Karpas-422 (cell line): ENCODE measurements at regions not wholly inside any gene's neighbourhood (a gene's known extent, or its start where the extent isn't known, plus 50 kb on each side); places are given as distances from the start of the nearest gene placed in this dataset.

ENCODE experiments used
- DNase-seq: peaks from one replicate; pipeline ENCODE4 v3.0.0-alpha.2; 2015
- H2AFZ ChIP-seq: fragments of 200-600 bp; sonication (generic); 2 replicates; pipeline ENCODE4 v1.6.1; 2014; ENCODE audit warnings: antibody characterized with exemption, low read length, mixed read lengths
- H3K27ac ChIP-seq: fragments of 200-600 bp; sonication (generic); 2 replicates; pipeline ENCODE4 v1.5.1; 2014; ENCODE audit warnings: mild to moderate bottlenecking, low read length, moderate library complexity
- H3K27me3 ChIP-seq: fragments of 200-600 bp; sonication (generic); 2 replicates; pipeline ENCODE4 v1.6.1; 2014; ENCODE audit warnings: low read length, mixed read lengths
- H3K36me3 ChIP-seq: fragments of 200-600 bp; sonication (generic); 2 replicates; pipeline ENCODE4 v1.6.1; 2014; ENCODE audit warnings: low read length, mixed read lengths; ENCODE audit not compliant: insufficient read depth
- H3K4me1 ChIP-seq: fragments of 200-600 bp; sonication (generic); 2 replicates; pipeline ENCODE4 v1.6.1; 2014; ENCODE audit warnings: mild to moderate bottlenecking, low read length, mixed read lengths
- H3K4me2 ChIP-seq: fragments of 200-600 bp; sonication (generic); 2 replicates; pipeline ENCODE4 v1.6.1; 2014; ENCODE audit warnings: low read length, low read depth, mild to moderate bottlenecking; ENCODE audit not compliant: poor library complexity, severe bottlenecking
- H3K4me3 ChIP-seq: fragments of 200-600 bp; sonication (generic); 2 replicates; pipeline ENCODE4 v1.5.1; 2014; ENCODE audit warnings: mild to moderate bottlenecking, antibody characterized with exemption, low read length, mixed read lengths
- H3K79me2 ChIP-seq: fragments of 200-600 bp; sonication (generic); 2 replicates; pipeline ENCODE4 v1.6.1; 2014; ENCODE audit warnings: mild to moderate bottlenecking, low read length, mixed read lengths
- H3K9ac ChIP-seq: fragments of 200-600 bp; sonication (generic); 2 replicates; pipeline ENCODE4 v1.6.0; 2014; ENCODE audit warnings: low read length
- H3K9me2 ChIP-seq: fragments of 200-600 bp; sonication (generic), shearing (Covaris generic); replicated peaks from 2 replicates; pipeline ENCODE4 v1.6.0; 2014; ENCODE audit warnings: mild to moderate bottlenecking, low read length, moderate library complexity; ENCODE audit not compliant: insufficient read depth
- H3K9me3 ChIP-seq: fragments of 300-700, 200-600 bp; sonication (generic); 2 replicates; pipeline ENCODE4 v1.6.1; 2014; ENCODE audit warnings: low read length, mixed read lengths
- H4K20me1 ChIP-seq: fragments of 200-600 bp; sonication (generic); 2 replicates; pipeline ENCODE4 v1.6.1; 2014; ENCODE audit warnings: mild to moderate bottlenecking, antibody characterized with exemption, low read length, low read depth; ENCODE audit not compliant: insufficient read depth

DNA sequence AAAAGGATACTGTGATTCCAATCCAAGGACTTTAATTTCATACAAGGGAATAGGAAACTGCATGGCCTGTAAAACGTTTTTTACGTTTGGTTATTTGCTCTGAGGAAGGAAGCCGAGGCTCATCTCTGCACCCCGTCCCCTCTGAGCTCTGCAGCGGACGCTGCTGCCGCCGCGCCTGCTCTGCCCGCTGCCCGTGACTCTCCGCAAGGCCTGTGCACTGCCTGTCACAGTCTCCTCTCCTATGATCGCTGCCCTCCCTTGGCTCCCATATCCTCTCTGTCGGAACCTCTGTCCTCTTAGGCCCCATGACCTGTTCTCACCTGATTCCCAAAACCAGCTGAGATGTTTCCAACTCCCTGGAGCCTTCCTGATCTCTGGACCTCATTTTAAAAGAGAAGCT is 320.3 kb upstream of the ZNF32 start:
- H3K4me1 ChIP-seq, result peaks cover 38% of the 10 kb centered on the region
- no peak overlapping the region for H3K9ac ChIP-seq
- no peaks in the 10 kb centered on the region for H3K9me3 ChIP-seq
- H4K20me1 ChIP-seq, result no peaks in the 10 kb centered on the region
- no peaks in the 10 kb centered on the region for H3K27me3 ChIP-seq
- no peaks in the 10 kb centered on the region for H3K9me2 ChIP-seq
- DNase-seq, result no peak
- no peaks in the 10 kb centered on the region for H3K36me3 ChIP-seq
- no peak overlapping the region for H2AFZ ChIP-seq
- H3K4me3 ChIP-seq, result no peak overlapping the region
- no peak overlapping the region for H3K27ac ChIP-seq
- H3K4me2 ChIP-seq, result no peak overlapping the region
- H3K79me2 ChIP-seq, result no peaks in the 10 kb centered on the region

- H3K79me2 ChIP-seq, result no peaks in the 10 kb centered on the region
- no peaks in the 10 kb centered on the region for H3K27me3 ChIP-seq
- H3K4me2 ChIP-seq, result no peak overlapping the region
- H3K9me2 ChIP-seq, result no peaks in the 10 kb centered on the region
- H3K9ac ChIP-seq, result no peak overlapping the region
- no peaks in the 10 kb centered on the region for H3K36me3 ChIP-seq
- no peaks in the 10 kb centered on the region for H4K20me1 ChIP-seq
- H3K9me3 ChIP-seq, result no peaks in the 10 kb centered on the region
- H3K4me1 ChIP-seq, result peaks cover 47% of the 10 kb centered on the region
- no peak overlapping the region for H2AFZ ChIP-seq
- H3K4me3 ChIP-seq, result no peak overlapping the region
- H3K27ac ChIP-seq, result no peak overlapping the region
- DNase-seq, result no peak
Measured at GRCh38 chr10:43968076-43968475, 319.4 kb upstream of the ZNF32 start.

DNA sequence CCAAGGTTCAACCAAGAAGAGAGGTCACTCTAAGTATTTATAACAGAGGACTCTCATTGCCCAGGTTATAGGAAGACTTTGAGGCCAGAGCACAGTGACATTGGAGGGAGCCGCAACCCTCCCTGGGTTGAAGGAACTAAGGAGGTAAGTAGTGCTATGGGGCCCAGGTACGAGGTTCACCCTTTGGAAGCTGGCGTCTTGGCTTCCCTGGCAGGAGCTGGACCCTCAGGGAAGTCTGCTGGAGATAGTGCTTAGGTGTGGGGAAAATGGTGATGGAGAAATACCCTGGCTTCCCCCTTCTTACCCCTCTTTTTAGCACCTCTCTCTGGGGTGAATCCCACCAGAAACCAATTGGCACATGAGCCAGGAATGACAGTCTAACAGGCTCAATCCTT is 317.9 kb upstream of the ZNF32 start:
- no peak for DNase-seq
- no peak overlapping the region for H2AFZ ChIP-seq
- H3K79me2 ChIP-seq, result no peaks in the 10 kb centered on the region
- no peaks in the 10 kb centered on the region for H3K9me3 ChIP-seq
- H3K27ac ChIP-seq, result peak overlapping the region; percentile 86
- peaks cover 60% of the 10 kb centered on the region for H3K4me1 ChIP-seq
- no peaks in the 10 kb centered on the region for H4K20me1 ChIP-seq
- H3K36me3 ChIP-seq, result no peaks in the 10 kb centered on the region
- H3K9ac ChIP-seq, result peak overlapping the region; percentile 50
- H3K9me2 ChIP-seq, result no peaks in the 10 kb centered on the region
- no peaks in the 10 kb centered on the region for H3K27me3 ChIP-seq
- H3K4me2 ChIP-seq, result peak overlapping the region; percentile 71
- no peak overlapping the region for H3K4me3 ChIP-seq

DNA sequence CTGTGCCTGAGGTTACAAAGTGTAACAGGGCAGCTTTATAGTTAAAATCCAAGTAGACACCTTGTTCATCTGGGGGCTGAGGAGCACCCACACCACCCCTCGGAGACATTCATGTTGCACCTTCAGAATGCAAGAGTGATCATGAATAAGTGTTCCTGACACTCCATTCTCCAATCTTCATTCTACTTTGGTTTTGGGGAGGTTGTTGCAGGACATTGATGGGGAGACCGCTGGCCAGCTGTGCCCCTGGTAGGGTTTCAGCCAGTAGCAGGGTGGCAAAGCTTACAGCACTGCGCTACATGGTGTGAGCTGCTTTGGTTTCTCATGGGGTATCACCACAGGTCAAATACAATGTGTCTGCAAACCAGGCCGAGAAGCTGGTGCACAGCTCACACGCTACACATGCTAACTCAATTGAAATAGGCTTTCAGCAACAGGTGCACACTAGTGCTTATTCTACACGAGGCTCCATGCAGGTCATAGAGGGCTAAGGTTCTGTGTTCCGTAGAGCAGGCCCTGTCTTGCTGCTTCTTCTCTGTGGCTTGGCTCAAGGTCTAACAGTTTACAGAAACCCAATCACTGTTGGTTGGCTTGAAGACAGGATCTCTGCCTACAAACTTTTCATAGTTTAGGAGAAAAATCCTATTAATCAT is 317.4 kb upstream of the ZNF32 start:
- H3K4me3 ChIP-seq, result peak overlapping the region; percentile 40; the same call in 1 of the 2 replicates
- H3K79me2 ChIP-seq, result no peaks in the 10 kb centered on the region
- no peaks in the 10 kb centered on the region for H4K20me1 ChIP-seq
- no peaks in the 10 kb centered on the region for H3K27me3 ChIP-seq
- peaks cover 65% of the 10 kb centered on the region for H3K4me1 ChIP-seq
- H3K9me3 ChIP-seq, result no peaks in the 10 kb centered on the region
- peak; percentile 60 for DNase-seq
- no peaks in the 10 kb centered on the region for H3K9me2 ChIP-seq
- no peaks in the 10 kb centered on the region for H3K36me3 ChIP-seq
- peak overlapping the region; percentile 50 for H3K9ac ChIP-seq
- H3K27ac ChIP-seq, result peak overlapping the region; percentile 86
- H3K4me2 ChIP-seq, result peak overlapping the region; percentile 71
- H2AFZ ChIP-seq, result no peak overlapping the region

- peak overlapping the region; percentile 54 for H3K4me3 ChIP-seq
- H3K79me2 ChIP-seq, result no peaks in the 10 kb centered on the region
- peaks cover 70% of the 10 kb centered on the region for H3K4me1 ChIP-seq
- peak overlapping the region; percentile 65 for H3K9ac ChIP-seq
- H3K27ac ChIP-seq, result peak overlapping the region; percentile 96
- peak; percentile 98 for DNase-seq
- H2AFZ ChIP-seq, result no peak overlapping the region
- no peaks in the 10 kb centered on the region for H3K9me3 ChIP-seq
- H3K4me2 ChIP-seq, result peak overlapping the region; percentile 71
- no peaks in the 10 kb centered on the region for H3K36me3 ChIP-seq
- no peaks in the 10 kb centered on the region for H3K27me3 ChIP-seq
- H4K20me1 ChIP-seq, result no peaks in the 10 kb centered on the region
- H3K9me2 ChIP-seq, result no peaks in the 10 kb centered on the region
Measured at GRCh38 chr10:43965033-43965917, 316.6 kb upstream of the ZNF32 start.

DNA sequence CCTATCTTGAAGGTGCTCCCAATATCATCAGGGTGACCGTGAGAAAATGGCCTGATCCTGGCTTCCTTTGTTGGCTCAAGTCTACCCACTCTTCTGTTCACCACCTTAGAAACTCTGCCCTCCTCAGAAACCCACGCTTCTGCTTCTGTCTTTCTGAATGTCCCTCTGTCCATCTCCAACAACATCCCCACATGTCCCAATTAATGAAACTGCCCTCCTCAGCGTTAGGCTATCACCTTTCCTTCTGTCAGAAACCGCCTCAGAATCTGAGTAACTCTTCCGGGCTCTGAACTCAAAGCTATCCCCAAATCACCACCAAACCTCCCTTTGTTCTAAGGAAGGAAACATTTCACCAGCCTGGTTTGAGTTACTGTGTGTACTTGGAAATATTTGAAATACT is 315.8 kb upstream of the ZNF32 start:
- no peaks in the 10 kb centered on the region for H3K9me3 ChIP-seq
- peaks cover 78% of the 10 kb centered on the region for H3K4me1 ChIP-seq
- peak overlapping the region; percentile 54 for H3K4me3 ChIP-seq
- no peaks in the 10 kb centered on the region for H3K36me3 ChIP-seq
- H3K79me2 ChIP-seq, result no peaks in the 10 kb centered on the region
- H3K27me3 ChIP-seq, result no peaks in the 10 kb centered on the region
- peak overlapping the region; percentile 96 for H3K27ac ChIP-seq
- H3K9me2 ChIP-seq, result no peaks in the 10 kb centered on the region
- H2AFZ ChIP-seq, result no peak overlapping the region
- H3K9ac ChIP-seq, result peak overlapping the region; percentile 65
- peak overlapping the region; percentile 69 for H3K4me2 ChIP-seq
- DNase-seq, result peak; percentile 57
- no peaks in the 10 kb centered on the region for H4K20me1 ChIP-seq

- Histone ChIP-seq H4K20me1 (no peaks in the 10 kb centered on the region), H2AFZ (no peak overlapping the region), H3K27ac (peak overlapping the region; percentile 96), H3K9me3 (no peaks in the 10 kb centered on the region), H3K4me3 (peak overlapping the region; percentile 54), H3K9ac (peak overlapping the region; percentile 65), H3K4me2 (peak overlapping the region; percentile 69), H3K9me2 (no peaks in the 10 kb centered on the region), H3K79me2 (no peaks in the 10 kb centered on the region), H3K4me1 (peaks cover 83% of the 10 kb centered on the region), H3K27me3 (no peaks in the 10 kb centered on the region), H3K36me3 (no peaks in the 10 kb centered on the region)
- peak; percentile 83 for DNase-seq
Measured at GRCh38 chr10:43963793-43964425, 315.2 kb upstream of the ZNF32 start.

- H3K9me3 ChIP-seq, result no peaks in the 10 kb centered on the region
- H3K4me3 ChIP-seq, result no peak overlapping the region; the same call in 1 of the 2 replicates
- H3K9ac ChIP-seq, result peak overlapping the region; percentile 65
- no peaks in the 10 kb centered on the region for H3K79me2 ChIP-seq
- no peaks in the 10 kb centered on the region for H3K27me3 ChIP-seq
- no peak for DNase-seq
- H3K27ac ChIP-seq, result peak overlapping the region; percentile 96; the same call in 1 of the 2 replicates
- no peaks in the 10 kb centered on the region for H4K20me1 ChIP-seq
- no peak overlapping the region for H2AFZ ChIP-seq
- peaks cover 89% of the 10 kb centered on the region for H3K4me1 ChIP-seq
- no peaks in the 10 kb centered on the region for H3K9me2 ChIP-seq
- H3K4me2 ChIP-seq, result peak overlapping the region; percentile 69
- no peaks in the 10 kb centered on the region for H3K36me3 ChIP-seq
Measured at GRCh38 chr10:43963379-43963778, 314.7 kb upstream of the ZNF32 start.
